KG1 (cell line): ENCODE measurements at regions not wholly inside any gene's neighbourhood (a gene's known extent, or its start where the extent isn't known, plus 50 kb on each side); places are given as distances from the start of the nearest gene placed in this dataset.
"Not testable (repeated sequence)": the region's sequence is repeated elsewhere in the genome, so short reads cannot be mapped to it uniquely, and the experiment has no call there.

Source experiments
- DNase-seq: peaks from one replicate; lab custom pipeline; 2025; lab: John Stamatoyannopoulos, UW

DNA sequence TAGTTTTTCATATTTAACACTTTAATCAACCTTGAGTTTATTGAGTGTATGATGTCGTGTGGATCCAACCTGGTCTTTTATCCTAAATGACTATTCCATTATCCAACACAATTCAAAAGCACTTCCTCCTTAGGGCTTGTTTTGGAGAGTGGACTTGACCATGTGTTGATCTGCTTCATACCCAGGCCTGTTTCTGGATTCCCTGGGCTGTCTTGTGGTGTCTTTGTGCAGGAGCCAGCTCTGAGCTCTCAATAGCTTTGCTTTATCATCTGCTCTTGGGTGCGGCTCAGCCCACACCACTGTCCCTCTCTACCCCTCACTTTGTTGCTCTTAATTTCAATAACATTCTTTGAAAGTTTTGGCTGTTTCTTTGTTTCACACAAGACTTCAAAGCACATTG, 70.9 kb upstream of the CHST15 start:
- no peak for DNase-seq

DNA sequence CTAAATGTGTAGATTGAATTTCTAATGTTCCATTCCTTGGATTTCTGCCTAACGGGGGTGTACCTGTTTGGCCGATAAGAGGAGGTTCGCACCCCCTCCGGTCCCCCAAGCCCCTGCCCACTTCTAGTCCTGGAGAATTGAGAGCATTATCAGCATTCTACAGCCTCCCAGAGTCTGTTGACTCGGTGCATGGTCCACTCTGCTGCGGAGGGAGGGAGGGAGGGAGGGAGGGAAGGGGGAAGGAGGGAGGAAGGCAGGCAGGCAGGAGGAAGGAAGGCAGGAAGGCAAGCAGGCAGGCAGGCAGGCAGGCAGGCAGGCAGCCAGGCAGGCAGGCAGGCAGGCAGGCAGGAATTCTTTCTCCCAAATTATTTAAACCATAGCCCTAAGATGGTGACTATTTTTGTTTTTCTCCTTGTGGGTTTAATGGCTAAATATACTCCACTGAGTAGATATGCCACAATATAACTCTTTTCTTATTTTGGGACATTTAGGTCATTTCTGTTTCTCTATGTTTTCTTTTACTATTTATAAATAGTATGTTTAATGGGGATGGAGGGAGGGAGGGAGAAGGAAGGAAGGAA, 69.5 kb upstream of the CHST15 start:
- DNase-seq = no peak

DNA sequence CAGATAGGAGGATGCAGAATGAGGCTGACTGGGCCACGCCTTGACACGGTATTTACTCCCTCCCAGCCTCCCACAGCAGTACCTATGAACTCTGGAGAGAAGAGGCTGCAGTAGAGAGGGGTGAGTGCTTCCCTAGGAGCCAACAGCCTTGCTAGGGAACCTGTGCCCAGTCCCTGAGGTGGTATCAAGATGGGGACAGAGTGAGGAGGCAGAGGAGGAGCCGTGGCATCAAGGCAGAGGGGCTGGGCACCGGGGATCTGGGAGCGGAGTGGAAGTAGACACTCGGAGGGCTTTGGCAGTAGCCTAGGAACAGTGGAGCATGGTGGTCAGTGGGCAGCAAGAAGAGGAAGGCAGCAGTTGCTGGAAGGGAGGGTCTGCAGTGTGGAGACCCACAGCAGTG, 68.7 kb upstream of the CHST15 start:
- DNase-seq = no peak

DNA sequence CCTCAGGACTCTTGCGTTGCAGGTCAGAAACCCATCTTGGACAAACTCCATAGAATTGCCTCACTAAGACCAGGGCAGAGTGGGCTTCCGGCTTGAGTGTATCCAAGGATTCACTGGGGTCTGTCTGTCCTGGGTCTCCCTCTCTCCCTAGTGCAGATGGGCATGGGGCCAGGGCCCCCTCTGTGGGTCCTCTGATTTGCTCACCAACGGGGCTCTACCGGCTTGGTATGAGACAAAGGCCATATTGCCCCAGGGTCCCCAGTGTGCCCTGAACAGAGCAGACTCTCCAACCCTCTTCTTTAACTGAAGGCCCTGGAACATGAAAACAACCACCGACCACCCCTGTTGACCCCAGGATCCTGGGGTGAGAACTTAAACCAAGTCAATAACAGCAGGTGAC, 68.2 kb upstream of the CHST15 start:
- DNase-seq = no peak

DNA sequence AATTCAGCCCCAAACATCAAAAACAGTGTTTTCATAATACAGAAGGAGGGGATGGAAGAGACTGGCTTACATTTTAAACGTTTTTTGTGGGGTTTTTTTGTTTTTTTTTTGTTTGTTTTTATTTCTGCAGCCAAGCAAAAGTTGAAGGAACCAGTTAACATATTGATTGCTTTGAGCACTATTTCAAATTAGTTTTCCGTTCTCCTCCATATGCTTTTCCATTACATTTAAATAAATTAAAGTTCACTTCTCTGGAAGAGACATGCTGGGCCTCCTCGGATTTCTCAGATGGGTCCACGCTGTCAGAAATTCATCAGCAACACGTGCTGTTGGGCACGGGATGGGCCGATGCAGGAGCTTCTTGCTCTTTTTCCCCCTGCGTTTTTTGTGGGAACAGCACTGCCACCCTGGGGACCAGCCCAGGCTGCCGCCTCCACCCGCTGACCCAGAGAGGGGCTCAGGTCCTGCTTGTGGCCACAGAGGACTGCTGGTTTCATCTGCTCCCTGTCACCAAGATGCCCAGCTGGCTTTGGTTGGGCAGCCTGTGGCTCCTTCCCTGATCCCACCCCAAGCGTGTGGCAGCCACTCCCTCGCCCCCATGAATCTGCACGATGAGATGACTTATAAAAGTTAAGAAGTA, 67.7 kb upstream of the CHST15 start:
- no peak for DNase-seq

DNA sequence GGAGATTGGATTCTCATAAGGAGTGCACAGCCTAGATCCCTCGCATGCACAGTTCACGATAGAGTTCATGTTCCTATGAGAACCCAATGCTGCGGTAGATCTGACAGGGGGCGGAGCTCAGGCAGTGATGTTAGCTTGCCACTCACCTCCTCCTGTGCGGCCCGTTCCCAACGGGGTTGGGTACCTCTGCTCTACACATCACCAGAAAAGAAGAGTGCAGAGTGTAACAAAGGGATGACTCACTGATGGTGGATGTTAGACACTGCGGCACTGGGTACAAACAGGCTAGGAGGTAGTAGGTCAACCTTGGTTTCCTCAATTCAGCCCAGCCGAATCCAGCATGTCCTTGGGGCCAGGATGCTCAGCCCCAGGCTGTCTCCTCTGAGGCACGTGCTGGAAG, 66.8 kb upstream of the CHST15 start:
- no peak for DNase-seq

DNA sequence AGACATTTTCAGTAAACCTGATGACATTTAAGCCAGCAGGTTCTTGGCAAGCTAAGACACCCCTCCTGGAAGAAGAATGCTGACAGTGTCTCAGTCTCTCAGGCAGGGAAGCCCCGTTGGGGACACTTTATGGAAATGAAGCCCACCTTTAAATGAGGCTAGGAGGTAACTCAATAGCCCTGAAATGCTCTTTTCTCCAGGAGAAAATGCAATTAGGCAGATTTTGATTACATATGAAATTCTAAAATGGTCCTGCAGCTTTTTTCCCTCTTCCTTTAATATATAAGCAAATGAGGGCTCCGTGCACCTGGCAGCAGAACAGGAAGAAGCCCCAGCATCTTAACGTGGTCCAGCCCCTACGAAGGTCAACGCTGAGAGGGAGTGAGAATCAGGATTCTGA, 65.8 kb upstream of the CHST15 start:
- DNase-seq = no peak

DNA sequence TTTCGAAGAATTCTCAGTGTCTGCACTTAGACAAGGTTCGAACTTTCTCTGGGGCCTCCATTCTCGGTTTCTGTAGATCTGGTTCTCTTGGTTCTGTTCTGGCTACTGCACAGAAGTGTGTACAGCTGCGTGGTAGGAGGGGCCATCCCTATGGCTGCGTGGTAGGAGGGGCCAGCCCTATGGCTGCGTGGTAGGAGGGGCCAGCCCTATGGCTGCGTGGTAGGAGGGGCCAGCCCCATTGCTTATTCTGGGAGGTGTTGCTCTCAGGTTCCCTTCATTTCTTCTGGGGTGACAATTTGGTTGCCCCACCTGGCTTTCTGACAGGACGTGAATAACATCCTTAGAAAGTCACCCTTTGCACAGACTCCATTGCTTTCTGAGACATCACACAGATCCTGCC, 65.2 kb upstream of the CHST15 start:
- DNase-seq = no peak

DNA sequence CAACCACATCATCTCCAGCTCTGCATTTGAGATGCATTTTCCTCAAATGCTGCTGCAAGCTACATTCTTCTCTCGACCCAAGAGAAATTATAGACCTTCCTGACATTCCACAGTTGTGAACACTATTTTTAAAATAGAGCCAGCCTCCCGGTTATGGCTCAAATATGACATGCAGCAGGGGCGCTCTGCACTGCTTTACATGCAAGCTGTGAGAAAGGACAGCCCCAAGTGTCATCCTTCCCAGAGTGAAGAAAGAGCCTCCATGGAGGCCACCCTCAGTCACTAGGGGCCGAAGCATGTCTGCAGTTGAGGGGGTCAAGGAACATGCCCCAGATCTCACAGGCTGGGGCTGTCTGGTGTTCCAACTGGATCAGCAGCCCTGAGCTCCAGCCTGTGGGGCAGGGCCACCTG, 63.9 kb upstream of the CHST15 start:
- DNase-seq = no peak

DNA sequence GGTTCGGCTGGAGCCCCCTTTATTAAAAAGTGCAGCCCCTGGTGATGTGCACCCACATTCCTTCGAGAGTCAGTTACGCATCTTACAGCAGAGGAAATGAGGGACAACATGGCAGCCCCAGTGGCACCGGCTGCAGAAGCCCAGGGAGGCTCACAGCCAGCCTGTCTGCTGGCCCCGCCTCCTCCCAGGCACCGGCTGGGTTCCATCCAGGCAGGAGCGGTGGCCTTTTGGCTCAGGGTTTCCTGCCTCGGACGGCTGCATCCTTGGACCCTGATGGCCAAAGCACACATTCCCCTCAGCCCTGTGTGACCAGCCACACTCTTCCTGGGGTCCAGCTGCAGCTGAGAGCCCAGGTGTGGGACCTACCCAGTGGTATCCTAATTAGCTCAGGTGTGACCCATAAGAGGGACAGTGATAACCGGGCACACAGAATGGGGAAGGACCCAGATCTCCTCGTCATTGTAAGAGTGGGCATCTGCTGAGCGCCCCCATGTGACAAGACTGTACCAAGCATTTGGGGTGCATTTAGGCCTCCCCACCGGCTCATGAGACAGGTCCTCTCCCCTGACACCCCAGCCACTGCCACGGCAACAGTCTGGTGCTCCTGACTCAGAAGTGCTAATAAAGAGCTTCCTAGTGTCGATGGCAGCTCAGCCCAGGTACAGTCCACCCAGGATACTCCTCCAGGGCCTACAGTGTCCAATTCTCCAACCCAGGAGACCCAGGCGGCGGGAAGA, 63.3 kb upstream of the CHST15 start:
- DNase-seq = no peak

DNA sequence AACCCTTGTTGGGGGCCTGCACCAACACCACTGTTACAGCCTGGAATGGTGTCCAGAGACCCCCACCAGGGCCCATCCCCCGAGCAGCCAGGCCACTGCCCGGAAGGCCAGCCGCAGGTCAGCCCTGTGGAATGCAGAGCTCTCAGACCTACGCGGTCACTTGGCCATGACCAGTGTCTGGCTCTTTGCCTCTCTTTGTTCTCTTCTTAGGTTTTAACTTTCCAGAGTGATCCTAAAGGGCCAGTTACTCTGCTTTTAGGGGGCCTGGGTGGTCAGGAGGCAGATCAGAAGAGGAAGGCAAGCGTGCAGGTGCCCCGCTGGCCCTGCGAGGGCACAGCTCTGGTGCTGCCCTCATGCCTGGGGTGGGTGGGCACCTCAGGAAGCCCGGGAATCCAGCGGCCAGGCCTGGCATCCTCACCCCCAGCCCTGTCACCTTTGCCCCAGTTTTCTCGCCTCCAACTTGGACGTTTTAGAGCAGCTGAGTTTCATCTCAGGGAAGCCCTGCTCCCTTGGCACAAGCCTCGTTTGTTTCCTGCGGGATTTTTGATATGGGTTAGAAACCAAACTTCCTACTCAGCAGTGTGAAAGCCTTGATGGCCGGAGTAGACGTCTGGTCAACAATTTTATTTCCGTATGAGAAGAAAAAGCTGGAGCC, 62.5 kb upstream of the CHST15 start:
- DNase-seq = no peak

DNA sequence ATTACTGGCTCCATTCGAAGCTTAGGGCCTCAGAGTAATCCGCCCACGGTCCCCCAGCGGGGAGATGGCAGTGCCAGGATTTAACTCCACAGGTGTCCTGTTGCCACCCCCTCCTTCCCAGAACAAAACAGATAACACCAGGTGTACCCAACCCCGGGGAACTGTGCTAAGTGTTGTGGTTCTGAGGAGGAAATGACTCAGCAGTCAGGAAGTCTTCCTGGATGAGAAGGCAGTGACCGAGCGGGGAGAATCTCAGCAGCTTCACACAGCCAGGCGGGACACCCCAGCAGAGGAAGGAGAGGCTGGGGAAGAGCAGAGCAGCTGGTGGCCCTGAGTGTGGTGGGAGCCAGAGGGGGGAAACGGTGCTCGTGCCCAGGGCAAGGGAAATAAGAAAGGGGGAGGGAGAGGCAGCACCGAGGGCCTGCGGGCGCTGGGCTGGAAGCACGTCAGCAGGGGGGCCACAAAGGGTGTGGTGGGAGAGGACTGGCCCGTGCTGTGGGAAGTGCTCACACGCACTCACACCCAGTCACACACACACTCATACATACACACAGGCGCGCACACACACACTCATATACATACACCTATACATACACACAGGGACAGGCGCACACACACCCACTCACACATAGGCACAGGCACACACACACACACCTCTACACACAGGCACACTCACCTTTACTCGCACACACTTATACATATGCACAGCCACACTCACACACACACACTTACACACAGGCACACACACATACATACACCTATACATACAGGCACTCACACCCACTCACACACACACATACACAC, 59.8 kb upstream of the CHST15 start:
- no peak for DNase-seq

DNA sequence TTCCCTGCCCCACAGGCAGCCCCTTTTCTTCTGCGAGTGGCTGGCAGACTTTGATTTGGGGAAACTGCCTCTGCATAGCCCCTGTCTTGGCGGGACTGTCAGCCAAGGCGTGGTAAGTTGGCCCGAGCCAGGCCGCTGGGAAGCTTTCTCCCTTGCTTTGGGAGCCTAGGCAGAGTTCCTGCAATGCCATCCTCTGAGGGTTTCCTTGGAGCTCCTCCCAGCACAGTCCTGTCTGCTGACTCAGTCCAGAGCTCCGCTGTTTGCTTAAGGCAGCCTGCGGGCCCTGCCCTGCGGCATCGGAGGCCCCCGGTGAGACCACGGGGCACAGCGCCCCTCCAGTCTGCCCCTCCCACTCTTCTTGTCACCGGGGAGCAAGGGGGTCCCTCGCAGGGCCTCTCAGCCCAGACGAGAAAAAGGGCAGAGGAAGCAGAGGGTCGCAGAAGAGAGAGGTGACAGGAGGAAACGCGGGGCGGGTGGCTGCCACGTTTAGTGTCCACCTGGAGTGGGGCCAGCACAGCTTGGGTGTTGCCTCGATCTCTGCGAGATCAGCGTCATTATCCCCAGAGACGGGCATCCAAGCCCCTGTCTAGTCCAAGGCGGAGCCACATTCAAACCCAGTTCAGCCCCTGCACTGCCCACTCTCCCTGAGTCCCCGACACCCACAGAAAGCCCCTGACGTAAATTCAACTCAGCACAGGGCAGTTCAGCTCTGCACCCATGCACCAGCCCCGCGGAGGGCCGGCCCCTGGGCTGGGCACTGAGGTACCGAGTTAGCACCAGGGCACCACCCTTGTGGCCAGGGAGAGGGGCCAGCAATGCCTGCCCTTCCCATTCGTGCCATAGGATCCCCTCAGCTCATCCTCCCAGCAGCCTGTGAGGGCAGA, 59.0 kb upstream of the CHST15 start:
- DNase-seq = no peak

DNA sequence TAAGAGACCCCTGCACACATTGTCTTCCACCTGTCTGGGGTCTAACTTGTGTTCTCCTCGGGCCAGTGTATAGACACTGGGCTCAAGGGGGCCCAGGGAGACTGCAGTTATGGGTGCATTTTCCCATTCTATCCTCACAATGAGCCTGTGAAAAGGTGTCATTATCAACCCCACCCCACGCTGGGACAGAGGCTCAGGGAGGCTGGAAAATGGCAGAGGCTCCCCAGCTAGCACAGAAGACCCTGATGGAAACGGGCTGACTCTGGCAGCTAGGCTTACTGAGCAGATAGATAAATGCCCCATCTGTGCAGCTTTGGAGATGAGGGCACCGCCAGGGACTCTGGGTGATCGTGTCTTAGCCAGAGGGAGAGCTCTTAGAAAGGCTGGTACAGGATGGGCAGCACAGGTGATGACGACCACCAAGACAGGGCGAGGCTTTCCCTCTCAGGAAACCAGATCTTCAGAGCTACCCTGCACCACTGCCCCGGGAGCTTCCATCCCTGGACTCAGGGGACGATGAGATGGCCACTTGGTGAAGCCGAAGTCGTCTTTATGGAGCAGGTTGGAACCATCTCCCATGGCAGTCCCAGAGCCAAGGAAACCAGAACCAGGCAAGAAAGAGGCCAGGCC, 58.2 kb upstream of the CHST15 start:
- no peak for DNase-seq

DNA sequence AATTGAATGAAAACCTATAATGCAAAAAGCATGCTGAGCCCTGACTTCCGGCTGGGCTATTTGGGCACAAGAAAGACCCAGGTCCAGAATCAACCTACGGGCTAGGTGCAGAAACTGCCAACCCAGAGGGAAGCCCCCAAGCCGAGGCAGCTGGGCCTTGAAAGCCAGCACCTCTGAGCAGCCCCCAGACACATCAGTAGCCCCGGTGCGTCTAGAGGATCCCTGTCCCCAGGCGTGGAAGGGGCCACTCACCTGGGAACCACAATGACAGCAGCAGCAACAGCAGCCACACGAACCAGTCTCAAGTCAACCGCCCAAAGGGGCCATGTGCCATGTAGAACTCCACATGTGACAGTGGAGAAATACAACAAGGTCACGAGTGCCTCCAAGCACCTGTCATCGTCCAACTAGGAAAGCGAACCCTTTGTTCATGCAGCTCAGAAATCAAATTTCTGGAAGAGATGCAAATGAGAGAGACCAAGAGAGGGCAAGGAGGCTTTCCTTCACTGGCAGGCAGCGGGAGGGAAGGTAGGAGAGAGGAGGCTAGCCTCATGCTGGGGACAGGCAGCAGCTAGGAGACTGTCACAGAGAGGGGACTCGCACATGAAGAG, 57.5 kb upstream of the CHST15 start:
- DNase-seq = no peak

DNA sequence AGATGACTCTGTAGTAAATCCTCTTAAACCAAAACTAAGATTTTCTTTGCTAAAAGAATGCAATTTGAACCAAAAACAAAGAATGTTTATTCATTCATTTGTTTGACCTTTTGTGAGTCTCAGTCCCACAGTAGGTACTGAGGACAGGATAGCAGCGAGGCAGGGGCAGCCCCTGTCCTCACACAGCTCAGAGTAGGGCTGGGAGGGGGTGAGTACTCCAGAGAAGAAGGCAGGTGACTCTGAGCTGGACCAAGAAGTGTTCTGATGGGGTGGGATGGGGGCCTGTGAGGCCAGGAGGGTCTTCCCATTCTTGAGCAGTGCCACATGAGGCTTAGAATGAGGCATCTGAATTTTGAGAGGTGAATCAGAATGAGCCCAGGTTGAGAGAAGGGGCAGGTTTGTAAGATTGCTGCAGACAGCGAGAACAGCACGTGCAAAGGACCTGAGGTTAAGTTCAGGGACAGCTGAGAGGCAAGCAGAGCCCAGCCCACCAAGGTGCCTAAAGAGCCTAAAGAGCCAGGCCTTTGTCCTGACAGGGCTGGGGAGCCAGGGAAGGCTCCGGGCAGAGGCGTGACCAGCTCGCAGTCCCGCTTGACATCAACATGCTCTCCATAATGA, 56.9 kb upstream of the CHST15 start:
- DNase-seq = no peak

DNA sequence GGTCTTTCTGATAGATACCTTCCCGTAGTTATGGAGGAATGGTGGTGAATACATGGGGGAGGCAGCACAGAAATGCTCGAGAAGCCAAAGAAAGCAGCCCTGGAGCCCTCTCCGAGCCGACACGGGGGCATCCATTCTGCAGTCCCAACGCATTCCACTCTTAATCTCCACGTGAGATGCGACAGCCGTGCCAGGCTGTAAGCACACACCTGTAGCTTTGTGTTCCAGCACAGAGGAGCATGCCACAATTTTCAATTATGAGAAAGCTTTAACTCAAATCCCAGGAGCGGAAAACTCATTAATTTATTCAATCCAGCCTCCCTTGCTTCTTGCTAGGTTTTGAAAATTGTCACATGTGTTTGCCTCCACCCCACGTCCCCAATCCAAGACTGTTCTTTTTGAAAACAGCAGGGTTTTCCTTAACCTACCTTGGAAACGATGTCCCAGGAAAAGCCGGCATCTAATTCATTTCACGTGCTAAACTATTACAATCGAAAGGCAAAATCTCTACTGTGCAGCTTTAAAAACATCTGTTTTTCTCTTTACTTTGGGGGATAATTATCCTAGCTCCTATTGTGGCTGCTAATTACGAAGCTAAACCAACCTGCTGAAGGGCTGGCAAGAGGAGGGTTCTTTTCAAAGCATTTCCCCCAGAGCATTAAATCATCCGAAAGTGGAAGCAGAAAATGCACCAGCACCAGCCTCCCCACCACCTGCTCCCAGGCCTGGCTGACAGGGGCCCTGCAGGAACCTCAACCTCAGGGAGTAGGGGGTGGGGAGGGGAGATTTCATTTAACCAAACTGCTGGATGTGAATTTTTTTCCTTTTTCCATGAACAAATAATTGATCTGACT, 56.0 kb upstream of the CHST15 start:
- DNase-seq = no peak

DNA sequence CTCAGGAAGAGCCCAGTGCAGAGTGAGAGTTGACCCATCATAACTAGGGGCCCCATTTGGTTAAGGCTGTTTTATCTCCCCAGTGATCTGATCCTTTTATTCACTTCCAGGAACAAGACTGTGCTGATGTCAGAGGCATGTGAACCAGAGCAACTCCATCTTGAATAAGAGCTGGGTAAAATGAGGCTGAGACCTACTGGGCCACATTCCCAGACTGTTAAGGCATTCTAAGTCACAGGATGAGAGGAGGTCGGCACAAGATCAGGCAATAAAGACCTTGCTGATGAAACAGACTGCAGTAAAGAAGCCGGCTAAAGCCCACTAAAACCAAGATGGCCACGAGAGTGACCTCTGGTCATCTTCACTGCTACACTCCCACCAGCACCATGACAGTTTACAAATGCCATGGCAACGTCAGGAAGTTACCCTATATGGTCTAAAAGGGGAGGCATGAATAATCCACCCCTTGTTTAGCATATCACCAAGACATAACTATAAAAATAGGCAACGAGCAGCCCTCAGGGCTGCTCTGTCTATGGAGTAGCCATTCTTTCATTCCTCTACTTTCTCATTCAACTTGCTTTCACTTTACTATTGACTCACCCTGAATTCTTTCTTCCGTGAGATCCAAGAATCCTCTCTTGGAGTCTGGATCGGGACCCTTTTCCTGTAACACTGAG, 55.3 kb upstream of the CHST15 start:
- DNase-seq = not testable (repeated sequence)
